GM12878 (cell line): ENCODE measurements at regions not wholly inside any gene's neighbourhood (a gene's known extent, or its start where the extent isn't known, plus 50 kb on each side); places are given as distances from the start of the nearest gene placed in this dataset.

Source experiments
- ATAC-seq: fragments of 200-7000 bp; cut with Tn5 transposase; 3 replicates; pipeline ENCODE4 v1.9.1; 2020; ENCODE audit warnings: mild to moderate bottlenecking, moderate library complexity
- BruUV-seq: library from RNA; stranded (reverse); fragments of 400-500 nt; replicated peaks from 2 replicates; lab custom pipeline; 2021; lab: Mats Ljungman, UMichigan
- CTCF ChIA-PET: fragments of 300-600 bp; sonication (Branson Sonifier 250); formaldehyde crosslinking; extraction: SDS; loops from one replicate; lab custom pipeline; 2021; ENCODE audit warnings: inconsistent platforms; lab: Yijun Ruan, JAX
- POLR2A ChIA-PET: fragments of 350-600 bp; formaldehyde crosslinking; extraction: SDS; loops from one replicate; lab custom pipeline; 2021; ENCODE audit warnings: inconsistent platforms; lab: Charles Lee
- RAD21 ChIA-PET: fragments of 300-600 bp; sonication (Branson Sonifier 250); formaldehyde crosslinking; loops from one replicate; lab custom pipeline; 2023; ENCODE audit warnings: antibody characterized with exemption; ENCODE audit not compliant: unreplicated experiment; lab: Charles Lee
- SMC1A ChIA-PET: fragments of 300-600 bp; sonication (Branson Sonifier 250); formaldehyde crosslinking; loops from one replicate; lab custom pipeline; 2023; ENCODE audit not compliant: unreplicated experiment, uncharacterized antibody; lab: Charles Lee
- DNase-seq: peaks from one replicate; pipeline ENCODE4 v3.0.0-alpha.2; 2011; ENCODE audit warnings: low read depth, low spot score
- FAIRE-seq: peaks from 3 replicates; lab custom pipeline; 2011; peaks lifted over from hg19 to GRCh38; lab: Jason Lieb, UNC
- H2AFZ ChIP-seq: 2 replicates; pipeline ENCODE4 v1.6.0; 2011; ENCODE audit warnings: low read depth, low read length, control low read depth; ENCODE audit not compliant: control insufficient read depth
- H3K27ac ChIP-seq: 2 replicates; pipeline ENCODE4 v1.5.1; 2011; ENCODE audit warnings: control low read depth; ENCODE audit not compliant: control insufficient read depth, insufficient read depth
- H3K27me3 ChIP-seq, 2 experiments: replicated peaks in 1 of 2; 2 replicates each; pipeline versions ENCODE4 v1.6.0 to v1.6.1; 2011; ENCODE audit warnings: low read length in 1 of 2; ENCODE audit not compliant: control insufficient read depth in 2 of 2, insufficient read depth in 2 of 2
- H3K36me3 ChIP-seq, 2 experiments: 2 replicates each; pipeline ENCODE4 v1.5.1; 2011; ENCODE audit warnings: low read length in 1 of 2; ENCODE audit not compliant: control insufficient read depth in 2 of 2, insufficient read depth in 2 of 2
- H3K4me1 ChIP-seq: 2 replicates; pipeline ENCODE4 v1.6.1; 2011; ENCODE audit warnings: mild to moderate bottlenecking, low read length, moderate library complexity, mixed read lengths; ENCODE audit not compliant: control insufficient read depth, insufficient read depth
- H3K4me2 ChIP-seq: 2 replicates; pipeline ENCODE4 v1.6.0; 2011; ENCODE audit warnings: control low read depth; ENCODE audit not compliant: control insufficient read depth, insufficient read depth
- H3K4me3 ChIP-seq: fragments of 200-600 bp; sonication (generic); 2 replicates; pipeline ENCODE4 v1.5.1; 2016
- H3K79me2 ChIP-seq: 2 replicates; pipeline ENCODE4 v1.6.0; 2011; ENCODE audit warnings: low read length; ENCODE audit not compliant: control insufficient read depth, insufficient read depth
- H3K9ac ChIP-seq: 2 replicates; pipeline ENCODE4 v1.8.0; 2011; ENCODE audit warnings: low read length, control low read depth, mixed read lengths; ENCODE audit not compliant: control insufficient read depth, insufficient read depth
- H3K9me3 ChIP-seq: replicated peaks from 3 replicates; pipeline ENCODE4 v1.5.1; 2011; ENCODE audit warnings: mild to moderate bottlenecking, low read length; ENCODE audit not compliant: control insufficient read depth, insufficient read depth
- H4K20me1 ChIP-seq: 2 replicates; pipeline ENCODE4 v1.6.0; 2011; ENCODE audit not compliant: control insufficient read depth, insufficient read depth
- CBFB ChIP-seq: IDR thresholded peaks from 2 replicates; pipeline ENCODE4 v1.6.1; 2016; ENCODE audit warnings: antibody characterized with exemption, low read depth
- E4F1 ChIP-seq: fragments of 450-650 bp; IDR thresholded peaks from 2 replicates; pipeline ENCODE4 v1.6.1; 2018; ENCODE audit warnings: borderline replicate concordance, mild to moderate bottlenecking; ENCODE audit not compliant: partially characterized antibody
- GABPA ChIP-seq: IDR thresholded peaks from 2 replicates; pipeline ENCODE4 v1.6.1; 2014; ENCODE audit warnings: antibody characterized with exemption, low read depth, mild to moderate bottlenecking, inconsistent platforms
- HSF1 ChIP-seq: fragments of 150-350 bp; IDR thresholded peaks from 2 replicates; pipeline ENCODE4 v1.6.1; 2014; ENCODE audit warnings: mild to moderate bottlenecking, low read depth, low read length
- KLF5 ChIP-seq: fragments of 450-650 bp; IDR thresholded peaks from 2 replicates; pipeline ENCODE4 v1.6.1; 2014; ENCODE audit warnings: mild to moderate bottlenecking; ENCODE audit not compliant: partially characterized antibody
- NR2F1 ChIP-seq: fragments of 450-650 bp; conservative IDR thresholded peaks from 2 replicates; pipeline ENCODE4 v1.6.1; 2017; ENCODE audit warnings: mild to moderate bottlenecking
- PBX3 ChIP-seq: IDR thresholded peaks from 2 replicates; pipeline ENCODE4 v1.6.1; 2011; ENCODE audit warnings: mild to moderate bottlenecking, low read depth, low read length, moderate library complexity; ENCODE audit not compliant: insufficient replicate concordance
- SMAD1 ChIP-seq: fragments of 450-650 bp; IDR thresholded peaks from 2 replicates; pipeline ENCODE4 v1.6.1; 2018; ENCODE audit warnings: mild to moderate bottlenecking, low read depth; ENCODE audit not compliant: partially characterized antibody
- SMARCA5 ChIP-seq: fragments of 450-650 bp; IDR thresholded peaks from 2 replicates; pipeline ENCODE4 v1.6.1; 2017; ENCODE audit warnings: mild to moderate bottlenecking
- SPI1 ChIP-seq: IDR thresholded peaks from 2 replicates; pipeline ENCODE4 v1.6.1; 2011; ENCODE audit warnings: low read depth, mild to moderate bottlenecking, low read length, moderate library complexity, borderline replicate concordance; ENCODE audit not compliant: insufficient read depth
- STAT1 ChIP-seq: fragments of 450-650 bp; conservative IDR thresholded peaks from 2 replicates; pipeline ENCODE4 v1.6.1; 2014; ENCODE audit warnings: antibody characterized with exemption, mild to moderate bottlenecking
- YY1 ChIP-seq: IDR thresholded peaks from 2 replicates; pipeline ENCODE4 v1.6.1; 2011; ENCODE audit warnings: low read depth, mild to moderate bottlenecking, low read length
- WGBS: methylation state at CpG from one replicate; pipeline ENCODE4 v1.1.6; 2016; ENCODE audit warnings: low lambda C conversion rate; ENCODE audit not compliant: insufficient replicate concordance, insufficient coverage; ENCODE audit errors: missing lambda C conversion rate; 5-methylcytosine and 5-hydroxymethylcytosine counted together
- in situ Hi-C: fragments of 300-500 bp; cut with MboI; formaldehyde crosslinking; loops from 9 replicates; pipeline ENCODE4 v1.14.3; 2018; ENCODE audit warnings: mixed read lengths
- intact Hi-C: fragments of 100-400 bp; cut with micrococcal nuclease; formaldehyde crosslinking; loops from one replicate; pipeline ENCODE4 v1.14.2; 2022; ENCODE audit not compliant: unreplicated experiment

- ChIA-PET RAD21 (no interaction called here), POLR2A (no interaction called here), SMC1A (interaction anchor here (0.8 to 1.2 kb wide), 2 partner anchors 10 to 191 kb away, joined by 3 read pairs; no protein-coding TSS in a partner anchor), CTCF (no interaction called here)
- H3K9ac ChIP-seq = no peak overlapping the region
- H2AFZ ChIP-seq = no peak overlapping the region
- H3K27me3 ChIP-seq = no peaks in the 10 kb centered on the region
- no peaks in the 10 kb centered on the region for H3K79me2 ChIP-seq
- no peak overlapping the region for H3K4me3 ChIP-seq
- H4K20me1 ChIP-seq = no peaks in the 10 kb centered on the region
- H3K9me3 ChIP-seq = no peaks in the 10 kb centered on the region
- DNase-seq (no peak), ATAC-seq (no peak), FAIRE-seq (no peak)
- in situ Hi-C loops (no loop called here), intact Hi-C loops (no loop called here)
- TF ChIP-seq SMARCA5 (no peak), YY1 (no peak), SMAD1 (no peak), E4F1 (no peak)
- no peak overlapping the region for H3K4me2 ChIP-seq
- no peak overlapping the region for H3K27ac ChIP-seq
- no peaks in the 10 kb centered on the region for H3K4me1 ChIP-seq
- WGBS = 41% methylated on average over 4 of the region's 4 CpGs
- BruUV-seq = no TSS peak
- H3K36me3 ChIP-seq = no peaks in the 10 kb centered on the region
These were observed 645.4 kb downstream of the BCOR start for GRCh38 chrX:39452401-39452800.

GRCh38 chrX:39453889-39454621 is 643.7 kb downstream of the BCOR start:
- FAIRE-seq (no peak), DNase-seq (no peak), ATAC-seq (no peak)
- 50% methylated on average over 5 of the region's 5 CpGs for WGBS
- H3K9ac ChIP-seq = no peak overlapping the region
- no peaks in the 10 kb centered on the region for H4K20me1 ChIP-seq
- no peak overlapping the region for H2AFZ ChIP-seq
- no peaks in the 10 kb centered on the region for H3K4me1 ChIP-seq
- H3K9me3 ChIP-seq = no peaks in the 10 kb centered on the region
- H3K79me2 ChIP-seq = no peaks in the 10 kb centered on the region
- CTCF ChIA-PET = no interaction called here
- H3K27me3 ChIP-seq = no peaks in the 10 kb centered on the region
- RAD21 ChIA-PET = no interaction called here
- H3K36me3 ChIP-seq = no peaks in the 10 kb centered on the region
- BruUV-seq = no TSS peak
- H3K27ac ChIP-seq = no peak overlapping the region
- intact Hi-C loops (no loop called here), in situ Hi-C loops (no loop called here)
- no peak overlapping the region for H3K4me3 ChIP-seq
- no peak overlapping the region for H3K4me2 ChIP-seq
- SMC1A ChIA-PET = no interaction called here
- POLR2A ChIA-PET = no interaction called here
- TF ChIP-seq HSF1 (no peak), PBX3 (no peak), GABPA (no peak), SPI1 (no peak), KLF5 (no peak), CBFB (no peak), YY1 (no peak), NR2F1 (no peak), STAT1 (no peak)
